ENCODE measurements at regions not wholly inside any gene's neighbourhood (a gene's known extent, or its start where the extent isn't known, plus 50 kb on each side); places are given as distances from the start of the nearest gene placed in this dataset.

DNA sequence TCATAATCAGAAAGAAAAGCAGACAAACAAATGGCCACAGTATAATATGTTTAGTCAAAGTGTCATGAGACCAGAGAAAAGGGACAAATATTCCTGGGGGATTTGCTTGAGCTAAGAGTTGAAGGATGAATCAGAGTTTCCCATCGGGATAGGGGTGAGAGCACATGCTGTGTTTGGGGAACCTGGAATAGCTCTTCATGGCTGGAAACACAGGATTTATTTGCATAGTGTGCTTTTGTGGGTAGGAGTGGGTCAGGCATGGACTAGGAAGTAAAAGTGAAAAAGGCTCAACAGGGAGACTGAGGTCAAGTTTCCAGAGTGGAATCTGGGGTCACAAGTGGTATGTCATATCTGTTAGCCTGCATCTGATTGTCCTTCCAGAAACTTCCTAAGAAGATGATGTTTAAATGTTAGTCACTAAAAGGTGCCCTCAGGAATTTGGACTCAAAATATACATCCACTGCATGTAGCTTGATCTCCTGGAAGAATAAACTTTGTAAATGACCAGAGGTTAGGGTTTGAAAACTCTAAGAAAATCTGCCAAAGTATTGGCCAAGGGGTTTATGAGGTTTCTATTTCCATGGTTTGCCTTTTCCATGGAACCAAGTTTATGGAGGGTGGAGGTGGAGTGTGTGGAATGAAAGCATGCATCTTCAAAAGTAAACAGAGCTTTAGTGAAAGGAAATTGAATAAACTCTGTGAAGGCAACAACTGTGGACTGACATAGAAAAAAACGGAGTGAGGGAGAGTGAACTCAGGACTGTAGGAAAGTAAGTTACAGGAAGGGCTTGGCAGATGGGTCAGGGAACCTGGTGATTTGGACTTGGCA lies 344.6 kb downstream of the C12orf75 start:
- BruUV-seq (replicated peaks) = no TSS peak
- Histone ChIP-seq H3K4me3 (replicated peaks in 1 of 2; ENCODE audit: low read depth in 1 of 2, low read length in 2 of 2) (no peak overlapping the region), H3K79me2 (ENCODE audit: insufficient read depth, low read length) (no peaks in the 10 kb centered on the region), H3K4me2 (ENCODE audit: low read length) (no peak overlapping the region), H3K27ac (ENCODE audit: low read depth, low read length) (no peak overlapping the region), H4K20me1 (ENCODE audit: insufficient read depth) (no peaks in the 10 kb centered on the region), H3K9ac (ENCODE audit: low read length) (no peak overlapping the region), H3K9me3 (ENCODE audit: control insufficient read depth in 1 of 2, insufficient read depth in 1 of 2, low read depth in 1 of 2, low read length in 2 of 2) (no peaks in the 10 kb centered on the region), H3K27me3 (ENCODE audit: insufficient read depth, low read length) (no peaks in the 10 kb centered on the region), H2AFZ (ENCODE audit: low read depth, low read length, poor library complexity, severe bottlenecking) (no peak overlapping the region), H3K9me2 (ENCODE audit: insufficient read depth) (no peaks in the 10 kb centered on the region), H3K36me3 (ENCODE audit: control insufficient read depth in 1 of 2, insufficient read depth in 2 of 2, low read length in 2 of 2) (no peaks in the 10 kb centered on the region), H3K4me1 (ENCODE audit: control insufficient read depth in 1 of 2, insufficient read depth in 2 of 2, low read length in 2 of 2) (no peaks in the 10 kb centered on the region)
- no peak for DNase-seq (ENCODE audit: low read depth, low spot score)
- RAD21 ChIA-PET (ENCODE audit: low non-redundant PET in 1 of 2, low total read pairs in 2 of 2, uncharacterized antibody in 2 of 2, unreplicated experiment in 2 of 2) = no interaction called here
- no peak for ATAC-seq
- TF ChIP-seq POLR2A (IDR thresholded peaks at IDR 0.05; ENCODE audit: borderline replicate concordance, extremely low read depth, insufficient read depth, insufficient read length) = no peak
- POLR2A ChIA-PET = no interaction called here
- intact Hi-C loops (cut with micrococcal nuclease) = no loop called here
- CTCF ChIA-PET = no interaction called here

DNA sequence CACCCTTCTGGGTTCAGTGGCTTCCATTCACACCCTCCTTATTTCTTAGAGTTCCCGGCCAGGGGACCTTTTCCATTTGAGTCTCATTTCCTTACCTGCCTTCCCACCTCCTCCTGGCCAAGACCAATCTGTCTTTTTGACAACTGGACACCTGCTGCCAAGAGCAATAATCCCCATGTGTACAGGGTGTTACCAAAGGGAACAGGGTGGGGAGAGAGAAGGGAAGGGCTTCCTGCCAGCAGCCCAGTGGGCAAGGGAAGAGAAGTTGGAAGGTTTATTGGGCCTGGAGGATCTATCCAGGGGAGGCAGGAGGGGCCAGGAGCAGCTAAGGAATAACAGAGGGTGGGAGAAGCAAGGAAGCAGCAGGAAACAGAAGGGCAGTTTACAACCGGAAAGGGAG lies 346.2 kb downstream of the C12orf75 start:
- CTCF ChIA-PET = no interaction called here
- RAD21 ChIA-PET (ENCODE audit: low non-redundant PET in 1 of 2, low total read pairs in 2 of 2, uncharacterized antibody in 2 of 2, unreplicated experiment in 2 of 2) = no interaction called here

More for the DNA sequence above, 346.2 kb downstream of the C12orf75 start:
- no peaks in the 10 kb centered on the region for H3K79me2 ChIP-seq (ENCODE audit: insufficient read depth, low read length)
- no peaks in the 10 kb centered on the region for H3K9me2 ChIP-seq (ENCODE audit: insufficient read depth)
- H3K9me3 ChIP-seq (ENCODE audit: control insufficient read depth in 1 of 2, insufficient read depth in 1 of 2, low read depth in 1 of 2, low read length in 2 of 2) = no peaks in the 10 kb centered on the region
- no peak overlapping the region for H3K4me3 ChIP-seq (replicated peaks in 1 of 2; ENCODE audit: low read depth in 1 of 2, low read length in 2 of 2)
- H3K4me2 ChIP-seq (ENCODE audit: low read length) = no peak overlapping the region
- no peaks in the 10 kb centered on the region for H3K36me3 ChIP-seq (ENCODE audit: control insufficient read depth in 1 of 2, insufficient read depth in 2 of 2, low read length in 2 of 2)
- H4K20me1 ChIP-seq (ENCODE audit: insufficient read depth) = no peaks in the 10 kb centered on the region
- H3K9ac ChIP-seq (ENCODE audit: low read length) = no peak overlapping the region
- POLR2A ChIA-PET = no interaction called here
- H2AFZ ChIP-seq (ENCODE audit: low read depth, low read length, poor library complexity, severe bottlenecking) = no peak overlapping the region
- ATAC-seq = no peak
- BruUV-seq (replicated peaks) = no TSS peak
- H3K27ac ChIP-seq (ENCODE audit: low read depth, low read length) = no peak overlapping the region
- no peaks in the 10 kb centered on the region for H3K4me1 ChIP-seq (ENCODE audit: control insufficient read depth in 1 of 2, insufficient read depth in 2 of 2, low read length in 2 of 2)
- no peak for TF ChIP-seq EZH2 (IDR thresholded peaks at IDR 0.05)
- TF ChIP-seq MAX (IDR thresholded peaks at IDR 0.05) = no peak
- TF ChIP-seq EGR1 (IDR thresholded peaks at IDR 0.05; ENCODE audit: low read depth) = no peak
- no peak for TF ChIP-seq ZNF274 (IDR thresholded peaks at IDR 0.05; ENCODE audit: low read depth, low read length)
- TF ChIP-seq, protein P1, sequence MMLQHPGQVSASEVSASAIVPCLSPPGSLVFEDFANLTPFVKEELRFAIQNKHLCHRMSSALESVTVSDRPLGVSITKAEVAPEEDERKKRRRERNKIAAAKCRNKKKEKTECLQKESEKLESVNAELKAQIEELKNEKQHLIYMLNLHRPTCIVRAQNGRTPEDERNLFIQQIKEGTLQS (IDR thresholded peaks at IDR 0.05) = no peak
- intact Hi-C loops (cut with micrococcal nuclease) = no loop called here
- no peak for DNase-seq (ENCODE audit: low read depth, low spot score)
- H3K27me3 ChIP-seq (ENCODE audit: insufficient read depth, low read length) = no peaks in the 10 kb centered on the region
